ENCODE measurements at regions not wholly inside any gene's neighbourhood (a gene's known extent, or its start where the extent isn't known, plus 50 kb on each side); places are given as distances from the start of the nearest gene placed in this dataset.

DNA sequence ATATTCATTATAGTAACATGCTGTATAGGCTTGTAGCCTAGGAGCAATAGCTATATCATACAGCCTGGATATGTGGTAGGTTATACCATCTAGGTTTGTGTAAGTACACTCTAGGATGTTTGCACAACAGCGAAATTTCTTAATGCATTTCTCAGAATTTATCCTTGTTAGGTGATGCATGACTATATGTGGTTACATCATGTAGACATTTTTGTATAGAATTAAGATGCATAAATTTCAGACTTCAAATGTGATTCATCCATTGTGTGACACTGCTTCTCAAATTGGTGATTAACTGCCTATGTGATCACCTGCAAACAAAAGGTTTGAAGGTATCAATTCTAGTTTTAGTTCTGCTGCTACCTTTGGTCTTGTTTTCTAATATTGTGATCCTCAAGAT, 1787.0 kb upstream of the PIK3C3 start:
- H4K20me1 ChIP-seq (ENCODE audit: insufficient read depth, low read length): no peaks in the 10 kb centered on the region
- no peak overlapping the region for H3K4me2 ChIP-seq (ENCODE audit: low read length)
- no peaks in the 10 kb centered on the region for H3K9me2 ChIP-seq (ENCODE audit: insufficient read depth, low read length)
- no peak overlapping the region for H3K27ac ChIP-seq (ENCODE audit: low read depth, low read length, poor library complexity, severe bottlenecking)
- TF ChIP-seq EZH2phosphoT487 (IDR thresholded peaks at IDR 0.05; ENCODE audit: borderline replicate concordance, low read depth, low read length): no peak
- TF ChIP-seq, protein P1, sequence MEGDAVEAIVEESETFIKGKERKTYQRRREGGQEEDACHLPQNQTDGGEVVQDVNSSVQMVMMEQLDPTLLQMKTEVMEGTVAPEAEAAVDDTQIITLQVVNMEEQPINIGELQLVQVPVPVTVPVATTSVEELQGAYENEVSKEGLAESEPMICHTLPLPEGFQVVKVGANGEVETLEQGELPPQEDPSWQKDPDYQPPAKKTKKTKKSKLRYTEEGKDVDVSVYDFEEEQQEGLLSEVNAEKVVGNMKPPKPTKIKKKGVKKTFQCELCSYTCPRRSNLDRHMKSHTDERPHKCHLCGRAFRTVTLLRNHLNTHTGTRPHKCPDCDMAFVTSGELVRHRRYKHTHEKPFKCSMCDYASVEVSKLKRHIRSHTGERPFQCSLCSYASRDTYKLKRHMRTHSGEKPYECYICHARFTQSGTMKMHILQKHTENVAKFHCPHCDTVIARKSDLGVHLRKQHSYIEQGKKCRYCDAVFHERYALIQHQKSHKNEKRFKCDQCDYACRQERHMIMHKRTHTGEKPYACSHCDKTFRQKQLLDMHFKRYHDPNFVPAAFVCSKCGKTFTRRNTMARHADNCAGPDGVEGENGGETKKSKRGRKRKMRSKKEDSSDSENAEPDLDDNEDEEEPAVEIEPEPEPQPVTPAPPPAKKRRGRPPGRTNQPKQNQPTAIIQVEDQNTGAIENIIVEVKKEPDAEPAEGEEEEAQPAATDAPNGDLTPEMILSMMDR (conservative IDR thresholded peaks at IDR 0.05; ENCODE audit: low read length): no peak
- H3K36me3 ChIP-seq (ENCODE audit: insufficient read depth, low read length): no peaks in the 10 kb centered on the region
- no peaks in the 10 kb centered on the region for H3K9me3 ChIP-seq (ENCODE audit: low read length)
- DNase-seq (ENCODE audit: low spot score): no peak
- no peaks in the 10 kb centered on the region for H3K79me2 ChIP-seq (ENCODE audit: insufficient read depth, low read depth, low read length)
- ChIA-PET CTCF (ENCODE audit: unreplicated experiment) (no interaction called here), POLR2A (no interaction called here)
- BruUV-seq (replicated peaks): no TSS peak
- intact Hi-C loops (cut with micrococcal nuclease; ENCODE audit: unreplicated experiment): no loop called here
- no peaks in the 10 kb centered on the region for H3K4me1 ChIP-seq (ENCODE audit: insufficient read depth, low read length, poor library complexity, severe bottlenecking)
- no peak overlapping the region for H3K4me3 ChIP-seq (ENCODE audit: low read depth, low read length, poor library complexity, severe bottlenecking)
- H2AFZ ChIP-seq (ENCODE audit: low read length): no peak overlapping the region

DNA sequence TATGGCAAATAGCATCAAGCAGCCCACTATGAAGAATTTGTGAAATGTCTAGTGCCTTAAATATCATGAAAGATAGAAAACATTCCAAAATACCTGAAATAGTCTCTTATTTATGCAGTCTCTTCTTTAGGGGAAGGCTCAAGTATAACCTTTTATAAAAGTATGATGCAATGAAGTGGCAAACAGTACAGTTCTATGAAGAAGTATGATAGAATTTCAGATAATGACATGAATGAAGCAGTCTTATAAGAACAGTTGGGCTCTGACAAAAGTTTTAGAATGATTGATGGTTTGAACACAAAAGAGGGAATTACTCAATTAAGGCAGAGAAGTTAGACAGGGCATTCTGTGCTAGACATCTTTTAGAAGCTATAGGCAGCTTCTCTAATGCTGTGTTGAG, 1791.8 kb upstream of the PIK3C3 start:
- no peaks in the 10 kb centered on the region for H3K79me2 ChIP-seq (ENCODE audit: insufficient read depth, low read depth, low read length)
- H3K9me3 ChIP-seq (ENCODE audit: low read length): no peaks in the 10 kb centered on the region
- H3K4me1 ChIP-seq (ENCODE audit: insufficient read depth, low read length, poor library complexity, severe bottlenecking): no peaks in the 10 kb centered on the region
- H3K4me3 ChIP-seq (ENCODE audit: low read depth, low read length, poor library complexity, severe bottlenecking): no peak overlapping the region
- ChIA-PET CTCF (ENCODE audit: unreplicated experiment) (no interaction called here), POLR2A (no interaction called here)
- no peak overlapping the region for H2AFZ ChIP-seq (ENCODE audit: low read length)
- intact Hi-C loops (cut with micrococcal nuclease; ENCODE audit: unreplicated experiment): no loop called here
- H3K27ac ChIP-seq (ENCODE audit: low read depth, low read length, poor library complexity, severe bottlenecking): no peak overlapping the region
- TF ChIP-seq, protein P1 (conservative IDR thresholded peaks at IDR 0.05; ENCODE audit: low read length): no peak
- no peak for TF ChIP-seq EZH2phosphoT487 (IDR thresholded peaks at IDR 0.05; ENCODE audit: borderline replicate concordance, low read depth, low read length)
- DNase-seq (ENCODE audit: low spot score): no peak
- H3K36me3 ChIP-seq (ENCODE audit: insufficient read depth, low read length): no peaks in the 10 kb centered on the region
- H3K9me2 ChIP-seq (ENCODE audit: insufficient read depth, low read length): no peaks in the 10 kb centered on the region
- no TSS peak for BruUV-seq (replicated peaks)
- H3K4me2 ChIP-seq (ENCODE audit: low read length): no peak overlapping the region
- H4K20me1 ChIP-seq (ENCODE audit: insufficient read depth, low read length): no peaks in the 10 kb centered on the region

DNA sequence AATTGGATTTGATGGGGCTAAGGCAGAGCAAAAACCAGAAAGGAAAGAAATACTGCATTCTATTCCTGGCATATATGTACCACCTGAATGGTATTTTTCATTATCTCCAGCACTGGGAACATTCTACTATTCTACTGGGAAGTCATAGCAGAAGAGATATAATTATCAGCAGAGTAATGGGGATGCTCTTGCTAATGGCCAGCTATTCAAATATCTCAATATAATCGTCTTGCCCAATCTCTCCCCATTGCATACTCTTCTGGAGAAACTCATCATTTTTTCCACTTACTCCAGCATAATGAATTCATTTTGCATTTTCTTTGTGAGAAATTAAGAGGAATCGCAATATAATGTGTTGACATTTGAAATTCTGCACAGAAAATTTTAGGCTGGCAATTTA, 1794.7 kb upstream of the PIK3C3 start:
- Histone ChIP-seq H3K9me3 (ENCODE audit: low read length) (no peaks in the 10 kb centered on the region), H3K27ac (ENCODE audit: low read depth, low read length, poor library complexity, severe bottlenecking) (no peak overlapping the region), H2AFZ (ENCODE audit: low read length) (no peak overlapping the region), H3K4me3 (ENCODE audit: low read depth, low read length, poor library complexity, severe bottlenecking) (no peak overlapping the region), H4K20me1 (ENCODE audit: insufficient read depth, low read length) (no peaks in the 10 kb centered on the region), H3K79me2 (ENCODE audit: insufficient read depth, low read depth, low read length) (no peaks in the 10 kb centered on the region), H3K36me3 (ENCODE audit: insufficient read depth, low read length) (no peaks in the 10 kb centered on the region), H3K4me2 (ENCODE audit: low read length) (no peak overlapping the region), H3K9me2 (ENCODE audit: insufficient read depth, low read length) (no peaks in the 10 kb centered on the region), H3K4me1 (ENCODE audit: insufficient read depth, low read length, poor library complexity, severe bottlenecking) (no peaks in the 10 kb centered on the region)
- POLR2A ChIA-PET: no interaction called here
- TF ChIP-seq EZH2phosphoT487 (IDR thresholded peaks at IDR 0.05; ENCODE audit: borderline replicate concordance, low read depth, low read length): no peak
- TF ChIP-seq, protein P1 (conservative IDR thresholded peaks at IDR 0.05; ENCODE audit: low read length): no peak
- CTCF ChIA-PET (ENCODE audit: unreplicated experiment): no interaction called here
- BruUV-seq (replicated peaks): no TSS peak
- no peak for DNase-seq (ENCODE audit: low spot score)
- intact Hi-C loops (cut with micrococcal nuclease; ENCODE audit: unreplicated experiment): no loop called here
